HG03460 (cell line): ENCODE measurements at regions not wholly inside any gene's neighbourhood (a gene's known extent, or its start where the extent isn't known, plus 50 kb on each side); places are given as distances from the start of the nearest gene placed in this dataset.

Source experiments
- ATAC-seq: cut with Tn5 transposase; IDR thresholded peaks from one replicate; pipeline ENCODE4 v1.9.1; 2021; ENCODE audit not compliant: unreplicated experiment

GRCh38 chr4:22986881-22987280, 294.1 kb downstream of the GBA3 start:
- ATAC-seq, result no peak

GRCh38 chr4:22986262-22986661, 293.5 kb downstream of the GBA3 start:
- no peak for ATAC-seq

- no peak for ATAC-seq
Measured at GRCh38 chr4:22984390-22984789, 291.7 kb downstream of the GBA3 start.

DNA sequence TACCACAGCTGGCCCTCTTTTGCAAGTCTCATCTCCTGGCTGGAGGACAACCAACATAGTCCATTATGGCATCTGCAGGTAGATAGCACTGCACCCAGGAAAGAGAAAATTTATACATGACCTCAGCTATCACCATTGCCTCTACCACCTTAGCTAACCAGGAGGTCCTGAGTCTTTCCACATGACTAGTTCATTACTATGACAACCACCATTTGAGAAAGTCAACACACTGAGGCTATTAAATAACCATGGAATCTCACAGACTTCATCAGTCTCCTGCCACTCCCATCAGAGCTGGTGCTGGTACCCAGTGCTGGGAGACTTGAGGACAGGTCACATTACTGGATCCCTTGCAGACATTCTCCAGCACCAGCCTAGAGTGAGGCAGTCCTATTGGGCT, 285.9 kb downstream of the GBA3 start:
- no peak for ATAC-seq

DNA sequence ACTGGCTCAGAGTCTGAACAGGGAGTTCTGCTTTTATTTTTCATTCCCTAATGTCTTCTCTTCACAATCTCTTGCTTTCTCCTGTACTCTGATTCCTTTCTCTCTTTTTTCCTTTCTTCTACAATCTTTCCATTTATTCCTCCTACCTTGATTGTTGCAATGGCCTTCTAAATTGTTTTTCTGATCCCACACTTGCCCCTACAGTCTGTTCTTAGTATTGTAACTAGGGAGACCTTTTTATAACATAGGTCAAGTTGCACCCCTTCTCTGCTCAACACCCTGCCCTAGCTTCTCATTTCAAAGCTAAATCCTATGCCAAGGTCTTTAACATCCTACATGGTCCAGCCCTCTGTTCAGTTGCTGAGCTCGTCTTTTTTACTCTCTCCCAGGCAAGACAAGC, 277.9 kb downstream of the GBA3 start:
- no peak for ATAC-seq

- no peak for ATAC-seq
Measured at GRCh38 chr4:22969287-22969896, 276.7 kb downstream of the GBA3 start.

GRCh38 chr4:22962295-22962694, 269.6 kb downstream of the GBA3 start:
- no peak for ATAC-seq

DNA sequence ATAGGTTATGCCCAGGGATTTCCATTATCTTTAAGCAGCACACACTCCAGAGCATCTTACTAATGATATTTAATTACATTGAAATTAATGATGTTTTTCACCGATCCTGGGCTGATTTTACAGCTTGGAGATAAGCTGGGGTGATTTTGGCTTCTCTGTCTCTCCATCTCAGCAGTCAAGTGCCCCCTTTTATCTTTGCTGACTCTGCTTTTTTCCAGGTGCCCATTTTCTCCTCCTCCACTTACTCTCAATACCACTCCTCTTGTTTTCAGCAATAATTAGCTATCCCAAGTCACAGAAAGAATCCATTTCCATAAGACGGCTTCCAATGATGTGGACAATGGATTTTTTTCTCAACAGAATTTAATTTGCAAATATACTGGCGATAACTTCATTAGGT, 266.7 kb downstream of the GBA3 start:
- no peak for ATAC-seq

- ATAC-seq, result no peak
Measured at GRCh38 chr4:22957774-22958309, 265.1 kb downstream of the GBA3 start.

DNA sequence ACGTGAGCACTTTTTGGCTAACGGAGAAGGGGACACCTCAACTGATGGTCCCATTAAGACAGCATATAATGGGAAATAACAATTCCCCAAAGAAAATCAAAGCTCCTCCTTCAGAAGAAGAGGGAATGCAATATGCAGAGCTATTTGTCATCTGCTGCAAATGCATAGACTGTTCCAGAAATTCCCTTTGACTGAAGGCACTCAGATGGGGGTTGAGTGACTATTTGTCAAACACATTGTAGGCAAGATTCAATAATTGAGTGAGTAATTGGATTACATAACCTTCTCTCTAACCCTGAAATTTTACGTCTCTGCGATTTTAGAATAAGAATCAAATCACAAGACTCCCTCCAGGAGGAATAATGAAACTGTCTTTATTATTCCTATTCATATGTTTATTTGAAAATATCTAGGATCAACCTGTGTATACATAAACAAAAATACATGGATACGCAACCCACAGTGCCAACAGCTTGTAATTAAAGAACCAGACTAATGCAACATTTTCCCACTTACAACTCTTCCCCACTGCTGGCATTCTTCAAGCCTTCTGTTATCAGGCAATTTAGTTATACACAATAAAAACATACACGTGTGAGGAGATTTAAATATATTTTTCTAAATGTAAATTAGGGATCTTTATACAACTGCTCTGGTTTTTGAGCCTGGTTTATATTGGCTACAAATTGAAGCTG, 256.6 kb downstream of the GBA3 start:
- no peak for ATAC-seq

- no peak for ATAC-seq
Measured at GRCh38 chr4:22947851-22948250, 255.1 kb downstream of the GBA3 start.

GRCh38 chr4:22942920-22943559, 250.3 kb downstream of the GBA3 start:
- no peak for ATAC-seq

DNA sequence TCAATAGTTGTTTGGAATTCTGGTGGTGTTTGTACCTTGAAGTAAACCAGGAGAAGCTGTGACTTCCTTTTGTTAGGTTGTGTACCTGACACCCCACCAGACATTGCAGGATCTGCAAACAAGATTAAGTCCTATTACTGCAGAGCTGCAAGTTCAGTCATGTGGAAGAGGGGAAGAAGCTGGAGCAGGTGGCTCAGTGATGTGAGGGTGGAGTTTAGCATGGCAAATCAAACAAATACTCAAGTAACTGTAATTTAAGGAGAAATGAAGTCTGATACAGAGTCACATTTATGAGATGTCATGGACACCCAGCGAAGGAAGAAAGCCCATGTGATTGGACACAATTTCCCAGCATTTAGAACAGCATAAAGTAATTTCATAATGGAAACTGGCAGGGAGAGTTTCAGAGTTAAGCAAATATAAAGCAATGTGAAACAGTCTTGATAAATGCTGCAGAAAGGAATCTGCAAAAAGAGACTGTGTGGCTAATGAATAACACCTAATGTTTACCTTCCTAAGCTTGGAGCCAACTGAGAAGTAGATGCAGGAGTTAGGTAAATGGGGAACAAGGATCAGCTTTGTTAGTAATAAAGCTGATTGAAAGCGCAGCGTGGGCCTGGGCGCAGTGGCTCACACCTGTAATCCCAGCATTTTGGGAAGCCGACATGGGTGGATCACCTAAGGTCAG, 249.1 kb downstream of the GBA3 start:
- ATAC-seq, result no peak

DNA sequence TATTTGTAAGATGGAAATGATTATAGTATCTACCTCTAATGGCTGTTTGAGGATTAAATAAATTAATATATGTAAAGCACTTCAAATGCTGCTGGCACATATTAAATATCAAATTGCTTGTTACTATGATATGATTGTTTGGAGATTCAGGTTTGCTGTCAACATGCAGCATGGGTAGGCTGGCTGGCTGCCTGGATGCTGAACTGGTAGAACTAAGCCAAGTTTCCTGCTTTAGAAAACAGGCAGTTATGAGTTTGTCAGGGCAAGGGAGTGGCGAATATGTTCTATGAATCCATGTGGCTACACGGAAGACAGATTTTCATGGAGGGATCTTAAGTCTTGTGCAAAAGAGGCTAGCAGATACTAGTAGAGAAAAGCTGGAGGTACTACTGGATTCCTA, 239.6 kb downstream of the GBA3 start:
- ATAC-seq, result no peak

GRCh38 chr4:22922426-22922825, 229.7 kb downstream of the GBA3 start:
- no peak for ATAC-seq

DNA sequence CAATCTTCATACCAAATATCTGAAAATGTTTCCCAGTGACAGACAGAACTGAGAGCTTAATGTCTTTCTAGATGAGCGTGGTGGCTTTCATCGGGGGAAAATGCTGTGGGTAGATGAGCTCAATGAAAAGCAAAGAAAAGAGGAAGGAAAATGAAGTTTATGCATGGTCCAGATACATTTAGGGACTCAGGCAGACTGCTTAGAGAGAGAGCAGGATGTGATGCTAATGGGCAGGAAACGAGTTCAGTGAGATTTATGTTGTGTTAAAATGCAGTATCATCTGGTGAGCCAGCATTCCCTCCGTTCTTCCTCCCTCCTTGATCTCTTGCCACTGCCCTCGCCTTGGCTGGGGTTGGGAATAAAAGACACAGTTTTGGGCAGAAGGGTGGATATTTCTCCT, 229.2 kb downstream of the GBA3 start:
- ATAC-seq, result no peak

- ATAC-seq, result no peak
Measured at GRCh38 chr4:22911285-22911684, 218.5 kb downstream of the GBA3 start.

- no peak for ATAC-seq
Measured at GRCh38 chr4:22910200-22910599, 217.5 kb downstream of the GBA3 start.

DNA sequence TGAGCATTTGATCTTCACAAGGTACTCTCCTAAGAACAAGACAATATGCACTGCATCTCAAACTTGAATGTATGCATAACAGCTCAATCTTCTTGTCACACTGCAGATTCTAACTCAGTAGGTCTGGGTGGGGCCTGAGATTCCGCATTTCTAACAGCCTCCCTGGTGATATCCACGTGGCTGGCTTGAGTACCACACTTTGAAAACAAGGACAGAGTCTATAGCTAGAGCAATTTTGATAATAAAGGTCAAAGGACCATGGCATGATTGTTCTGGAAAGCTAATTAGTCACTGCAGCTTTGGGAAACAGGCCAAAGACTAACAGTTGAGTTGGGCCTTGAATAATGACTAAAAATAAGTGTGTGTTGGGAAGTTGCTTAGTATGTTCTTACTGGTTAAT, 213.3 kb downstream of the GBA3 start:
- no peak for ATAC-seq

DNA sequence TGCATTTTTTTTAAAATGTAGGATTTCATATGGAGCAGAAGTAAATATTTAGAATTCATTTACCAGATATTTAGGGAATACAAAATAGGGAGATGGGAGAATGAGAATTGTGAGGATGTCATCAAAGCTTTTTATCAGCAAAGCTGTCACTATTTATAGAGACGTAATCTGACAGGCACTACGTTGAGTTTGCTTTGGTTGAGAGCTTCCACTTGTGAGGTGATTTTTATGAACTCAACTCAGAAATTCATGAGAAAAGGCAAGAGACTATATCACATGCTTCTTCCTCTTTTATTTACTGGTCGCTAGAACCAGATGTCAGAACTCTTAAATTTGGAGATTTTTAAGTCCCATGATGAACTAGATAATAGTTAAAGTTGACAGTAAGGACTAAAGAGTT, 211.2 kb downstream of the GBA3 start:
- no peak for ATAC-seq

DNA sequence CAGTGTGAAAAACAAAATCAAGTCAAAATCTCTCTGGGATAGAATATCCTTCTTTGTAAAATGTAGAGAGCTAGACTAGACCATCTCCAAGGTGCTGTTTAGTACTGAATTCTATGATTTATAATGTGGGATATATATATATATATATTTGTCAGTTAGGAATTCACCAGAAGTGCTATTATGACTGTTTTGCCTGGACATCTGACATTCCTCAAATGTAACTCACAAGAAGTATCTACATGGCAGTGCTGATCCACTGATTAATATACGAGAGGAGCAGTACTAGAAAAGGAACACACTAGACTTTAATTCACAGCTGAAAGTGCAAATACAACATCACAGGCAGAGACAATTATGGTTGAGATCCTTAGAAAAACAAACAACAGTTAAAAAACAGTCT, 208.9 kb downstream of the GBA3 start:
- ATAC-seq, result no peak

GRCh38 chr4:22900876-22901275, 208.1 kb downstream of the GBA3 start:
- ATAC-seq, result no peak
